ENCODE measurements at regions not wholly inside any gene's neighbourhood (a gene's known extent, or its start where the extent isn't known, plus 50 kb on each side); places are given as distances from the start of the nearest gene placed in this dataset.

DNA sequence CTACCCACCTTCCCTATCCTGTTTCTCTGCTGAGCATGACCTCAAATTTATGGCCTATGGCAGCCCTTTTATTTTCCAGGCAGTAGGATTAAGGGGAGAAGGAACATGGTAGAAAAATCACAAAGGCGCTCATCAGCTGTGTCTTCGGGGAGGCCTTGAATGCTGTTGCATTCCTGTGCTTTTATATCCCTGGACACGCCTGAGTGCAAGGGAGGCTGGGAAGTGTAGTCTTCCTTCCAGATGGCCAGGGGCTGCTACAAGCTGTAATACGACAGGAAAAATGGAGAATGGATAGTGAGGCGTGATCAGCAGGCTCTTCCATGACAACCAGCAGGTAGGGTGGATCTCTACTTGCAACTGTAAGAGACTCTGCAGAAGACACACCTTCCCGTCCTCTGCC lies 210.9 kb upstream of the GGTLC1 start:
- TF ChIP-seq, protein P1, sequence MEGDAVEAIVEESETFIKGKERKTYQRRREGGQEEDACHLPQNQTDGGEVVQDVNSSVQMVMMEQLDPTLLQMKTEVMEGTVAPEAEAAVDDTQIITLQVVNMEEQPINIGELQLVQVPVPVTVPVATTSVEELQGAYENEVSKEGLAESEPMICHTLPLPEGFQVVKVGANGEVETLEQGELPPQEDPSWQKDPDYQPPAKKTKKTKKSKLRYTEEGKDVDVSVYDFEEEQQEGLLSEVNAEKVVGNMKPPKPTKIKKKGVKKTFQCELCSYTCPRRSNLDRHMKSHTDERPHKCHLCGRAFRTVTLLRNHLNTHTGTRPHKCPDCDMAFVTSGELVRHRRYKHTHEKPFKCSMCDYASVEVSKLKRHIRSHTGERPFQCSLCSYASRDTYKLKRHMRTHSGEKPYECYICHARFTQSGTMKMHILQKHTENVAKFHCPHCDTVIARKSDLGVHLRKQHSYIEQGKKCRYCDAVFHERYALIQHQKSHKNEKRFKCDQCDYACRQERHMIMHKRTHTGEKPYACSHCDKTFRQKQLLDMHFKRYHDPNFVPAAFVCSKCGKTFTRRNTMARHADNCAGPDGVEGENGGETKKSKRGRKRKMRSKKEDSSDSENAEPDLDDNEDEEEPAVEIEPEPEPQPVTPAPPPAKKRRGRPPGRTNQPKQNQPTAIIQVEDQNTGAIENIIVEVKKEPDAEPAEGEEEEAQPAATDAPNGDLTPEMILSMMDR (conservative IDR thresholded peaks at IDR 0.05): no peak
- no peak for TF ChIP-seq EZH2 (IDR thresholded peaks at IDR 0.05; ENCODE audit: low read depth)
